Breast epithelium (tissue), 3 donors: ENCODE measurements at regions not wholly inside any gene's neighbourhood (a gene's known extent, or its start where the extent isn't known, plus 50 kb on each side); places are given as distances from the start of the nearest gene placed in this dataset.

ENCODE experiments used
- CTCF ChIP-seq, 3 donors: fragments of 450-650 bp; IDR thresholded peaks; one replicate each; pipeline ENCODE4 v1.5.1; 2016 to 2017; ENCODE audit warnings: antibody characterized with exemption in 3 of 3, mild to moderate bottlenecking in 3 of 3, moderate library complexity in 3 of 3
- POLR2A ChIP-seq: fragments of 450-650 bp; IDR thresholded peaks from one replicate; pipeline ENCODE4 v1.6.1; 2016; ENCODE audit warnings: antibody characterized with exemption, mild to moderate bottlenecking, moderate library complexity
- POLR2AphosphoS5 ChIP-seq, 3 donors: sonication (generic); formaldehyde crosslinking; IDR thresholded peaks; one replicate each; pipeline ENCODE4 v1.6.1; 2017; ENCODE audit warnings: antibody characterized with exemption in 3 of 3

- TF ChIP-seq CTCF (IDR thresholded peaks at IDR 0.05) (no peak), POLR2A (no peak), POLR2AphosphoS5 (IDR thresholded peaks at IDR 0.05) (no peak)
Observed at GRCh38 chr3:163766112-163766511, 1312.2 kb downstream of the SI start.
